ENCODE measurements at regions not wholly inside any gene's neighbourhood (a gene's known extent, or its start where the extent isn't known, plus 50 kb on each side); places are given as distances from the start of the nearest gene placed in this dataset.

DNA sequence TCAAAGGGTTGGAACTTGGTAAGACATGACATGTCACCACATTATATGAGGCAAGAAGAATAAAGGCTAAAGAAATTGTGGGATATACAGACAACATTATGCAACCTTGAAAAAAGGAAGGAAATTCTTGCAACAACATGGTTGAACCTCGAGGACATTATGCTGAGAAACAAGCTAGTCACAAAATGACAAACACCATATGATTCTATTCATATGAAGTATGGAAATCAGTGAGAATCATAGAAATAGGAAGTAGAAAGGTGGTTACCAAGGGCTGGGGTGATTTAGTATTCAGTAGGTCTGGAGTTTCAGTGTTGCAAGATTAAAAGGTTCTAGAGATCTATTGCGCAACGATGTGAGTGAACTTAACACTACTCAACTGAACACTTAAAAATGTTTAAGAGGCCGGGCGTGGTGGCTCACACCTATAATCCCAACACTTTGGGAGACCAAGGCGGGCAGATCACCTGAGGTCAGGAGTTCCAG lies 126.9 kb upstream of the TBX20 start:
- Histone ChIP-seq H3K4me1 (no peaks in the 10 kb centered on the region), H3K9me3 (no peaks in the 10 kb centered on the region), H3K27me3 (no peaks in the 10 kb centered on the region), H3K36me3 (no peaks in the 10 kb centered on the region), H3K27ac (no peak overlapping the region), H3K4me3 (no peak overlapping the region), H3K9ac (ENCODE audit: low read depth in 2 of 2, low read length in 2 of 2) (no peak overlapping the region)
- TF ChIP-seq, protein P1, sequence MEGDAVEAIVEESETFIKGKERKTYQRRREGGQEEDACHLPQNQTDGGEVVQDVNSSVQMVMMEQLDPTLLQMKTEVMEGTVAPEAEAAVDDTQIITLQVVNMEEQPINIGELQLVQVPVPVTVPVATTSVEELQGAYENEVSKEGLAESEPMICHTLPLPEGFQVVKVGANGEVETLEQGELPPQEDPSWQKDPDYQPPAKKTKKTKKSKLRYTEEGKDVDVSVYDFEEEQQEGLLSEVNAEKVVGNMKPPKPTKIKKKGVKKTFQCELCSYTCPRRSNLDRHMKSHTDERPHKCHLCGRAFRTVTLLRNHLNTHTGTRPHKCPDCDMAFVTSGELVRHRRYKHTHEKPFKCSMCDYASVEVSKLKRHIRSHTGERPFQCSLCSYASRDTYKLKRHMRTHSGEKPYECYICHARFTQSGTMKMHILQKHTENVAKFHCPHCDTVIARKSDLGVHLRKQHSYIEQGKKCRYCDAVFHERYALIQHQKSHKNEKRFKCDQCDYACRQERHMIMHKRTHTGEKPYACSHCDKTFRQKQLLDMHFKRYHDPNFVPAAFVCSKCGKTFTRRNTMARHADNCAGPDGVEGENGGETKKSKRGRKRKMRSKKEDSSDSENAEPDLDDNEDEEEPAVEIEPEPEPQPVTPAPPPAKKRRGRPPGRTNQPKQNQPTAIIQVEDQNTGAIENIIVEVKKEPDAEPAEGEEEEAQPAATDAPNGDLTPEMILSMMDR (IDR thresholded peaks at IDR 0.05) = no peak
- intact Hi-C loops (cut with DNase I) = no loop called here
- DNase-seq = no peak

DNA sequence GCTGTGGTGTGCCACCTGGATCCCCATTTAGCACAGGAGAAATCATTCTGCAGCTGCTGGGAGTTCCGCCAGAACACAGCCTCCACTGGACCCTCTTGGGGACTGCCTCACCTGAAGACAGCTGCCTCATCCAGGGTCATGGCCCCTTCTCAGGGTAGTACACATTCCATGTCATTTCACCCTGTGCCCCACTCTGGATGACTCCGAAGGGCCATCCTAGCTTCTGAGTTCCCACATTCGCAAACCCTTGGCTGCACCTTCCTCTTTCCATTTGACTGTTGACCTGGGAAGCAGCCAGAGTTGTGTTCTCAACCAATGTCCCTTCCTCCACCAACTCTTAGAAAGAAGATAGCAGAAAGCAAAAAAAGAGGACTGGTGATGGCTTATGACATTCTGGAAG lies 125.6 kb upstream of the TBX20 start:
- intact Hi-C loops (cut with DNase I) = no loop called here
- no peak overlapping the region for H3K27ac ChIP-seq
- no peak overlapping the region for H3K4me3 ChIP-seq
- TF ChIP-seq, protein P1 (IDR thresholded peaks at IDR 0.05) = no peak
- DNase-seq = no peak
- H3K9me3 ChIP-seq = no peaks in the 10 kb centered on the region
- no peaks in the 10 kb centered on the region for H3K27me3 ChIP-seq
- no peaks in the 10 kb centered on the region for H3K4me1 ChIP-seq
- H3K9ac ChIP-seq (ENCODE audit: low read depth in 2 of 2, low read length in 2 of 2) = no peak overlapping the region
- H3K36me3 ChIP-seq = no peaks in the 10 kb centered on the region

DNA sequence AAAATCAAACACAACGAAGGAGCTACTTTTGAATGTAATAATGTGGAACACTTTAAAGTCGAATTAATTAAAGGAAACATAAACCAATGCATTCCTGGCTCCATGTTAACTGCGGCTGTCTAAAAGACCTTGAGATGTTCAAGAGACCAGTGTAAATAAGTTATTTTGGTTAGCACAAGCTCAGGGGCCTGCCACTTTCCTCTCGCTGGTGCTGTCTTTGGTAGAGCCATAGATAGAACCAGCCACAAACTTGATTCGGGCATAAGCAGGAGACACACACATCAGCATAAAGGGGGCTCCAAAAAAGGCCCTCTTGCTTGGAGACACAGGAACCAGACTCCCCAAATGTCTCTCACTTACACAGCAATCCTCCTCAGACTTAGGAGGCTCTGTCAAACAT lies 121.6 kb upstream of the TBX20 start:
- Histone ChIP-seq H3K27me3 (no peaks in the 10 kb centered on the region), H3K9me3 (no peaks in the 10 kb centered on the region), H3K36me3 (no peaks in the 10 kb centered on the region), H3K27ac (no peak overlapping the region), H3K9ac (ENCODE audit: low read depth in 2 of 2, low read length in 2 of 2) (no peak overlapping the region), H3K4me1 (no peaks in the 10 kb centered on the region), H3K4me3 (no peak overlapping the region)
- intact Hi-C loops (cut with DNase I) = no loop called here
- TF ChIP-seq, protein P1 (IDR thresholded peaks at IDR 0.05) = no peak
- DNase-seq = no peak

DNA sequence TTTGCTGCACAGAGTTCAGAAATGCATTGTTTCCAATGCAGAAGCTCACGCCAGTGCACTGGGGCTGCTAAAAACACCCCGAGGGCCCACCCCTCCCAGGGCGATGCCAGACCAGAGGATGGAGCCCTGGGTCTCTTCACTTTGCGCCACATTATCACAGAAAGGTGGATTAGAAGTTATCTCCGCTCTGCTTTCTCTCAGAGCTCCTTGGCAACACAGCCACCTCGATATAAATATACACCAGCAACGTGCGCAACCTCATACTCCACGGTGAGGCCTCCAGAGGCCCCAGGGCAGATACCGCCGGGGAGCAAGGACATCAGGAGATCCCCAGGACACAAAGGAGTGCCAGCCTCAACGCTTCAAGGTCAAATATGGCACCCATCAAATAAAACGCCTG lies 121.0 kb upstream of the TBX20 start:
- H3K36me3 ChIP-seq = no peaks in the 10 kb centered on the region
- no peaks in the 10 kb centered on the region for H3K9me3 ChIP-seq
- no peaks in the 10 kb centered on the region for H3K4me1 ChIP-seq
- no peaks in the 10 kb centered on the region for H3K27me3 ChIP-seq
- no peak overlapping the region for H3K27ac ChIP-seq
- TF ChIP-seq, protein P1 (IDR thresholded peaks at IDR 0.05) = no peak
- no peak overlapping the region for H3K9ac ChIP-seq (ENCODE audit: low read depth in 2 of 2, low read length in 2 of 2)
- H3K4me3 ChIP-seq = no peak overlapping the region
- intact Hi-C loops (cut with DNase I) = no loop called here
- DNase-seq = no peak

DNA sequence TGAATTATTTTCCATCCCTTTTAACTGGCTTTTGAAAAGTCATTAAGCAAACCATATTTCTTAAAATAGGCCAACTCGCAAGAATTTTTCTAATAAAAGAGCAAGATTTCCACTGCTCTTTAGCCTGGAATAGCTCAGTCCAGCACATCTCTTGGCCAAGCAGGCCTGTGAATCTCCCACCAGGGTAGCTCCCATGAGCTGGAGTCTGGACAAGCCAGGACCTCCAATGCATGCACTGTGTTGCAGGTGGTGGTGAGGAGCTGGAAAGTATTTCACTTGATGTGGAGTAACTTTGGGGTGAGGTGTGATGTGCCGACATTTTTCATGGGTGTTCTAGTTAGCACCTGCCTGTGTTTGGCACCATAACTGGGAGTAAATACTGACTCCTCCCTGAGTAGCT lies 117.3 kb upstream of the TBX20 start:
- no peak overlapping the region for H3K27ac ChIP-seq
- no peaks in the 10 kb centered on the region for H3K27me3 ChIP-seq
- H3K9me3 ChIP-seq = no peaks in the 10 kb centered on the region
- TF ChIP-seq, protein P1 (IDR thresholded peaks at IDR 0.05) = no peak
- no peaks in the 10 kb centered on the region for H3K36me3 ChIP-seq
- DNase-seq = no peak
- no peaks in the 10 kb centered on the region for H3K4me1 ChIP-seq
- H3K9ac ChIP-seq (ENCODE audit: low read depth in 2 of 2, low read length in 2 of 2) = no peak overlapping the region
- intact Hi-C loops (cut with DNase I) = no loop called here
- H3K4me3 ChIP-seq = no peak overlapping the region

DNA sequence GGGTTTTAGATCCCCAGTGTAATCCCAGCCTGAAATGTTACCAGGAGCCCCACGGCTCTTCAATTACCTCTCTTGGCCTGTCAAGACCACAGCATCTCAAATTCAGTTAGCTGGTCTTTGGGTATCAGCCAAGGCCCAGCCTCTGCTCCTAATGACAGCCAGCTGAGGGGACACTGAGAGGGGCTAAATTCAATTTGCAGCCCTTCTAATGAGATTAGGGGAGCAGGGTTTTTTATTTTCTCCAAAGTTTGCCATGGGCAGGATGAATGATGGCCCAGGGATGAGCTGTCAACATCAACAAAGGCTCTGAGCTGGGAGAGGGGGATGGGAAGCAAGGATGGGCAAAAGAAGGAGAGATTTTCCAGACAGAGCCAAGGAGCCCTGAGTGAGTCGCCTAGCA lies 116.8 kb upstream of the TBX20 start:
- H3K4me1 ChIP-seq = no peaks in the 10 kb centered on the region
- H3K27ac ChIP-seq = no peak overlapping the region
- H3K36me3 ChIP-seq = no peaks in the 10 kb centered on the region
- TF ChIP-seq, protein P1 (IDR thresholded peaks at IDR 0.05) = no peak
- no peak for DNase-seq
- H3K9me3 ChIP-seq = no peaks in the 10 kb centered on the region
- H3K9ac ChIP-seq (ENCODE audit: low read depth in 2 of 2, low read length in 2 of 2) = no peak overlapping the region
- intact Hi-C loops (cut with DNase I) = no loop called here
- H3K27me3 ChIP-seq = no peaks in the 10 kb centered on the region
- no peak overlapping the region for H3K4me3 ChIP-seq

Measured in colonic mucosa (tissue), 4 donors.